ENCODE measurements at regions not wholly inside any gene's neighbourhood (a gene's known extent, or its start where the extent isn't known, plus 50 kb on each side); places are given as distances from the start of the nearest gene placed in this dataset.

DNA sequence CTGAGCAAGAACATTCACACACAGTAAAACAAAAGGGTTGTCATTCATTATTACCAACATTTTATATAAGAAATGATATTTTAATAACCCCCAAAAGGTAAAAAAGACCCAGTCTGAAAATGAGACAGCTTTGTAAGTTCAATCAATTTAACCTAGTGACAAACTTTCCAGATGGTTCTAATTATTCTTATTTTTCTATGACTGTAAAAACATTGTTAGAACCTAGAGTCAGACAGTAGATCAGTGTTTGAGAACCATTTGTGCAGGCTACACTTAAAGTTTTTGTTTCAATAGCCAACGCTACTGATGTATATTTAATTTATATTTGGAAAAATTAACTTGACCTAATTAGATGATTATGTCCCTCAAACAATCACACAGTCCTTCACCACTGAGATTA, 708.4 kb upstream of the CBLB start:
- Histone ChIP-seq H3K27me3 (ENCODE audit: control insufficient read depth in 3 of 3, insufficient read depth in 3 of 3, low read length in 2 of 3) (no peaks in the 10 kb centered on the region), H3K4me3 (no peak overlapping the region), H3K9ac (ENCODE audit: insufficient read depth in 1 of 2, low read length in 2 of 2) (no peak overlapping the region), H3K27ac (ENCODE audit: low read depth in 1 of 2, low read length in 1 of 2) (no peak overlapping the region), H3K36me3 (ENCODE audit: control insufficient read depth in 4 of 4, insufficient read depth in 4 of 4, low read length in 4 of 4) (no peaks in the 10 kb centered on the region), H3K4me1 (ENCODE audit: control insufficient read depth in 5 of 5, insufficient read depth in 5 of 5, low read length in 5 of 5) (no peaks in the 10 kb centered on the region), H3K9me3 (ENCODE audit: control insufficient read depth in 4 of 4, insufficient read depth in 3 of 4, low read length in 3 of 4) (peaks cover 0 to 3% (median 0%) of the 10 kb centered on the region in 4 donors)
- no peak for ATAC-seq (ENCODE audit: insufficient read depth, low FRiP score)
- 92 to 93% methylated on average over 1 of the region's 1 CpG for WGBS, 2 donors
- no peak for TF ChIP-seq CTCF (IDR thresholded peaks at IDR 0.05; ENCODE audit: control extremely low read depth, extremely low read depth)
- DNase-seq = no peak

DNA sequence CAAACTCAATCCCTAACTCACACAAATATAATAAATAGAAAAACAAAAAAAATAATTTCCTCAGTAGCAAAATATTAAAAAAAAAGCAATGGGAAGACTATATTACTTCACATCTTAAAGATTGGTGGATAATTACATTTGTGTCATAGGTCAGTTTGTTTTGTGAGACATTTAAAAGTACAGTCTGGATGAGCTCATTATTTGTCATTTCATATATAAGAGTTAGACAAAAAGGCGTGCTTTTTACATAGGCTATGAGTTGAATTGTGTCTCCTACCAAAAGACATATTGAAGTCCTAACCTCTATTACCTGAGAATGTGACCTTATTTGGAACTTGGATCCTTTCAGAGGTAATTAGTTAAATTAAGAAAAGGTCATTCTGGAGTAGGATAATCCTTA, 710.1 kb upstream of the CBLB start:
- TF ChIP-seq CTCF (IDR thresholded peaks at IDR 0.05; ENCODE audit: control extremely low read depth, extremely low read depth) = no peak
- 47 to 91% methylated on average over 1 of the region's 1 CpG for WGBS, 2 donors
- H3K27me3 ChIP-seq (ENCODE audit: control insufficient read depth in 3 of 3, insufficient read depth in 3 of 3, low read length in 2 of 3) = no peaks in the 10 kb centered on the region

DNA sequence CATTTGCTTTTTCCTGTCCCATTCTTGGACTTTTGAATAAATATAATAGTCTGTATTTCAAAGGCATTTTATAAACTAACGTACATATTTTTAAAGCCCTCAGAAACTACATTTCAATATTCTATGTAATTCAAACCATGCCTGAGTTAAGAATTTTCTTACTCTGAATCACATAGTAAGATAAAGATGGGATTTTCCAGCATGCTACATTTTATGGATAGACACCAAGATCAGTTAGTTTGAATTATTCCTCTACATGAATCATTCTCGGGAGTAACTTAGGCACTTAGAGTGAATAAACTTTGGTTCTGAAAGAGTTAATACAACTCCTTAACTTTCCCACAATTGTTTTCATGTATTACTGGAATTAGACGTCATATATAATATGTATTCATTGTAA, 713.3 kb upstream of the CBLB start:
- 76 to 87% methylated on average over 3 of the region's 3 CpGs for WGBS, 2 donors

More for the DNA sequence above, 710.1 kb upstream of the CBLB start:
- Histone ChIP-seq H3K9me3 (ENCODE audit: control insufficient read depth in 4 of 4, insufficient read depth in 3 of 4, low read length in 3 of 4) (no peaks in the 10 kb centered on the region), H3K4me3 (no peak overlapping the region), H3K9ac (ENCODE audit: insufficient read depth in 1 of 2, low read length in 2 of 2) (no peak overlapping the region), H3K36me3 (ENCODE audit: control insufficient read depth in 4 of 4, insufficient read depth in 4 of 4, low read length in 4 of 4) (no peaks in the 10 kb centered on the region), H3K27ac (ENCODE audit: low read depth in 1 of 2, low read length in 1 of 2) (no peak overlapping the region), H3K4me1 (ENCODE audit: control insufficient read depth in 5 of 5, insufficient read depth in 5 of 5, low read length in 5 of 5) (peaks cover 0 to 2% (median 0%) of the 10 kb centered on the region in 5 donors)
- DNase-seq (no peak), ATAC-seq (ENCODE audit: insufficient read depth, low FRiP score) (no peak)

More for the DNA sequence above, 713.3 kb upstream of the CBLB start:
- peaks cover 0 to 2% (median 0%) of the 10 kb centered on the region in 5 donors for H3K4me1 ChIP-seq (ENCODE audit: control insufficient read depth in 5 of 5, insufficient read depth in 5 of 5, low read length in 5 of 5)
- ATAC-seq (ENCODE audit: insufficient read depth, low FRiP score) = no peak
- H3K27me3 ChIP-seq (ENCODE audit: control insufficient read depth in 3 of 3, insufficient read depth in 3 of 3, low read length in 2 of 3) = no peaks in the 10 kb centered on the region
- DNase-seq = no peak
- H3K27ac ChIP-seq (ENCODE audit: low read depth in 1 of 2, low read length in 1 of 2) = no peak overlapping the region
- TF ChIP-seq CTCF (IDR thresholded peaks at IDR 0.05; ENCODE audit: control extremely low read depth, extremely low read depth) = no peak
- H3K36me3 ChIP-seq (ENCODE audit: control insufficient read depth in 4 of 4, insufficient read depth in 4 of 4, low read length in 4 of 4) = no peaks in the 10 kb centered on the region
- no peak overlapping the region for H3K9ac ChIP-seq (ENCODE audit: insufficient read depth in 1 of 2, low read length in 2 of 2)
- H3K9me3 ChIP-seq (ENCODE audit: control insufficient read depth in 4 of 4, insufficient read depth in 3 of 4, low read length in 3 of 4) = no peaks in the 10 kb centered on the region
- no peak overlapping the region for H3K4me3 ChIP-seq
